ENCODE measurements at regions not wholly inside any gene's neighbourhood (a gene's known extent, or its start where the extent isn't known, plus 50 kb on each side); places are given as distances from the start of the nearest gene placed in this dataset.
"Not testable (repeated sequence)": the region's sequence is repeated elsewhere in the genome, so short reads cannot be mapped to it uniquely, and the experiment has no call there.

DNA sequence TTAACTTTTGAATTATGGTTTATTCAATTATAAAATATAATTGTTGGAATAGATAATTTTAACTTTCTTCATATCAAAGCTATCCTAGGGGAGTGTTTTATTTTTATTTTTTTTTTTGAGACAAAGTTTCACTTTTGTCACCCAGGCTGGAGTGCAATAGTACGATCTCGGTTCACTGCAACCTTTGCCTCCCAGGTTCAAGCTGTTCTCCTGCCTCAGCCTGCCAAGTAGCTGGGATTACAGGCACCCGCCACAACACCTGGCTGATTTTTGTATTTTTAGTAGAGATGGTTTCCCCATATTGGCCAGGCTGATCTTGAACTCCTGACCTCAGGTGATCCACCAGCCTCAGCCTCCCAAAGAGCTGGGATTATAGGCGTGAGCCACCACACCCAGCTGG is 489.0 kb upstream of the GRIN3A start:
- not testable (repeated sequence) for TF ChIP-seq POLR2A (IDR thresholded peaks at IDR 0.05; ENCODE audit: low read depth, low read length); POLR2AphosphoS5 (IDR thresholded peaks at IDR 0.05; ENCODE audit: low read depth, low read length); TAF1 (IDR thresholded peaks at IDR 0.05; ENCODE audit: low read depth, low read length); PAX5 (IDR thresholded peaks at IDR 0.05; ENCODE audit: insufficient read depth, low read length, severe bottlenecking); POU2F2 (IDR thresholded peaks at IDR 0.05; ENCODE audit: low read depth, low read length)

All from GM12891 (cell line).